ENCODE measurements at regions not wholly inside any gene's neighbourhood (a gene's known extent, or its start where the extent isn't known, plus 50 kb on each side); places are given as distances from the start of the nearest gene placed in this dataset.

GRCh38 chr4:107219681-107220080, 183.6 kb upstream of the DKK2 start:
- POLR2A ChIA-PET: no interaction called here
- in situ Hi-C loops (cut with MboI): no loop called here
- 27% methylated on average over 1 of the region's 1 CpG for WGBS (ENCODE audit: insufficient coverage, insufficient replicate concordance, low lambda C conversion rate, missing lambda C conversion rate)

GRCh38 chr4:107216379-107216778, 180.3 kb upstream of the DKK2 start:
- no peaks in the 10 kb centered on the region for H3K36me3 ChIP-seq (ENCODE audit: control insufficient read depth in 2 of 2, insufficient read depth in 2 of 2, low read length in 1 of 2)
- ATAC-seq: no peak
- H3K9ac ChIP-seq (ENCODE audit: control insufficient read depth, insufficient read depth, low read length): no peak overlapping the region
- no peaks in the 10 kb centered on the region for H3K27me3 ChIP-seq (replicated peaks in 1 of 2; ENCODE audit: control insufficient read depth in 2 of 2, insufficient read depth in 2 of 2, low read length in 1 of 2)
- FAIRE-seq: no peak
- RAD21 ChIA-PET (ENCODE audit: unreplicated experiment): no interaction called here
- no peaks in the 10 kb centered on the region for H3K9me3 ChIP-seq (replicated peaks; ENCODE audit: control insufficient read depth, insufficient read depth, low read length)
- POLR2A ChIA-PET: no interaction called here
- intact Hi-C loops (cut with micrococcal nuclease; ENCODE audit: unreplicated experiment): no loop called here
- H3K4me2 ChIP-seq (ENCODE audit: control insufficient read depth, insufficient read depth): no peak overlapping the region
- in situ Hi-C loops (cut with MboI): no loop called here
- no peak overlapping the region for H3K4me3 ChIP-seq
- H3K27ac ChIP-seq (ENCODE audit: control insufficient read depth, insufficient read depth): no peak overlapping the region
- CTCF ChIA-PET: no interaction called here
- SMC1A ChIA-PET (ENCODE audit: uncharacterized antibody, unreplicated experiment): no interaction called here
- no peaks in the 10 kb centered on the region for H3K79me2 ChIP-seq (ENCODE audit: control insufficient read depth, insufficient read depth, low read length)
- DNase-seq (ENCODE audit: low read depth, low spot score): no peak
- no peaks in the 10 kb centered on the region for H3K4me1 ChIP-seq (ENCODE audit: control insufficient read depth, insufficient read depth, low read length)
- no peak overlapping the region for H2AFZ ChIP-seq (ENCODE audit: control insufficient read depth, low read depth, low read length)
- BruUV-seq (replicated peaks): no TSS peak
- H4K20me1 ChIP-seq (ENCODE audit: control insufficient read depth, insufficient read depth): no peaks in the 10 kb centered on the region
- TF ChIP-seq MXI1 (IDR thresholded peaks at IDR 0.05; ENCODE audit: low read depth, low read length) (no peak), ZZZ3 (IDR thresholded peaks at IDR 0.05; ENCODE audit: control insufficient read depth, insufficient read length, low read depth) (no peak), SIN3A (IDR thresholded peaks at IDR 0.05; ENCODE audit: low read depth, low read length) (no peak), PKNOX1 (IDR thresholded peaks at IDR 0.05) (no peak), CHD4 (IDR thresholded peaks at IDR 0.05) (no peak), SKIL (IDR thresholded peaks at IDR 0.05; ENCODE audit: low read depth, poor library complexity, severe bottlenecking) (no peak), RCOR1 (conservative IDR thresholded peaks at IDR 0.05; ENCODE audit: low read depth, low read length) (no peak), SREBF2 (IDR thresholded peaks at IDR 0.05; ENCODE audit: low read length) (no peak), SUPT20H (IDR thresholded peaks at IDR 0.05; ENCODE audit: borderline replicate concordance, control insufficient read depth, low read depth, low read length) (no peak), NR2C1 (IDR thresholded peaks at IDR 0.05) (no peak), KDM1A (IDR thresholded peaks at IDR 0.05; ENCODE audit: borderline replicate concordance) (no peak), JUNB (IDR thresholded peaks at IDR 0.05) (no peak), NR2C2 (IDR thresholded peaks at IDR 0.05; ENCODE audit: borderline replicate concordance, control insufficient read depth, insufficient read length, low read depth) (no peak), E2F4 (IDR thresholded peaks at IDR 0.05; ENCODE audit: low read depth, low read length) (no peak)

More at GRCh38 chr4:107219681-107220080, 183.6 kb upstream of the DKK2 start:
- no peaks in the 10 kb centered on the region for H3K27me3 ChIP-seq (replicated peaks in 1 of 2; ENCODE audit: control insufficient read depth in 2 of 2, insufficient read depth in 2 of 2, low read length in 1 of 2)
- no peak overlapping the region for H2AFZ ChIP-seq (ENCODE audit: control insufficient read depth, low read depth, low read length)
- ChIA-PET CTCF (no interaction called here), SMC1A (ENCODE audit: uncharacterized antibody, unreplicated experiment) (no interaction called here), RAD21 (ENCODE audit: unreplicated experiment) (no interaction called here)
- H3K4me1 ChIP-seq (ENCODE audit: control insufficient read depth, insufficient read depth, low read length): no peaks in the 10 kb centered on the region
- intact Hi-C loops (cut with micrococcal nuclease; ENCODE audit: unreplicated experiment): no loop called here
- H3K4me2 ChIP-seq (ENCODE audit: control insufficient read depth, insufficient read depth): no peak overlapping the region
- H4K20me1 ChIP-seq (ENCODE audit: control insufficient read depth, insufficient read depth): no peaks in the 10 kb centered on the region
- H3K79me2 ChIP-seq (ENCODE audit: control insufficient read depth, insufficient read depth, low read length): no peaks in the 10 kb centered on the region
- ATAC-seq (no peak), DNase-seq (ENCODE audit: low read depth, low spot score) (no peak), FAIRE-seq (no peak)
- TF ChIP-seq NR2C2 (IDR thresholded peaks at IDR 0.05; ENCODE audit: borderline replicate concordance, control insufficient read depth, insufficient read length, low read depth) (no peak), RFX5 (IDR thresholded peaks at IDR 0.05; ENCODE audit: low read depth, low read length) (no peak), CBFB (IDR thresholded peaks at IDR 0.05; ENCODE audit: low read depth) (no peak), ZNF274 (IDR thresholded peaks at IDR 0.05; ENCODE audit: insufficient read depth, insufficient read length) (no peak)
- no peaks in the 10 kb centered on the region for H3K9me3 ChIP-seq (replicated peaks; ENCODE audit: control insufficient read depth, insufficient read depth, low read length)
- H3K4me3 ChIP-seq: no peak overlapping the region
- BruUV-seq (replicated peaks): no TSS peak
- no peaks in the 10 kb centered on the region for H3K36me3 ChIP-seq (ENCODE audit: control insufficient read depth in 2 of 2, insufficient read depth in 2 of 2, low read length in 1 of 2)
- no peak overlapping the region for H3K9ac ChIP-seq (ENCODE audit: control insufficient read depth, insufficient read depth, low read length)
- H3K27ac ChIP-seq (ENCODE audit: control insufficient read depth, insufficient read depth): no peak overlapping the region
